ENCODE measurements at regions not wholly inside any gene's neighbourhood (a gene's known extent, or its start where the extent isn't known, plus 50 kb on each side); places are given as distances from the start of the nearest gene placed in this dataset.

DNA sequence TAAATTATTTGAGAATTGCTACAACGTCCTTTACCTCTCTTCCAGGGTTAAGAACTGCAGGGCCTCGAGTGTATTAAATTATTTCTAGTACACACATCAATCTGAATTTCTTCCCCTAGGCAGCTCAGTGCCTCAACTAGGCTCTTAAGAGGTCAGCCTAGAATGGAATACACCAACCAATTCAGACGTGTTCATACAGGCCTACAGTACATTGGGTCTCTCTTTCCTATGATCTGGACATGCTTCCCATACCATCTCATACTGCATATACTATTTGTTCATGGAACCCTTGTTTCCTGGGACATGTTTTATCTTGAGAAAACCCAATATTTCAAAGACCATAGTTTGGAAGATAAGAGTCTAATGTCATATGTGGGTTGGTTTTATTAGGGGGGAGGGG lies 434.1 kb upstream of the WWC1 start:
- TF ChIP-seq, protein P1, sequence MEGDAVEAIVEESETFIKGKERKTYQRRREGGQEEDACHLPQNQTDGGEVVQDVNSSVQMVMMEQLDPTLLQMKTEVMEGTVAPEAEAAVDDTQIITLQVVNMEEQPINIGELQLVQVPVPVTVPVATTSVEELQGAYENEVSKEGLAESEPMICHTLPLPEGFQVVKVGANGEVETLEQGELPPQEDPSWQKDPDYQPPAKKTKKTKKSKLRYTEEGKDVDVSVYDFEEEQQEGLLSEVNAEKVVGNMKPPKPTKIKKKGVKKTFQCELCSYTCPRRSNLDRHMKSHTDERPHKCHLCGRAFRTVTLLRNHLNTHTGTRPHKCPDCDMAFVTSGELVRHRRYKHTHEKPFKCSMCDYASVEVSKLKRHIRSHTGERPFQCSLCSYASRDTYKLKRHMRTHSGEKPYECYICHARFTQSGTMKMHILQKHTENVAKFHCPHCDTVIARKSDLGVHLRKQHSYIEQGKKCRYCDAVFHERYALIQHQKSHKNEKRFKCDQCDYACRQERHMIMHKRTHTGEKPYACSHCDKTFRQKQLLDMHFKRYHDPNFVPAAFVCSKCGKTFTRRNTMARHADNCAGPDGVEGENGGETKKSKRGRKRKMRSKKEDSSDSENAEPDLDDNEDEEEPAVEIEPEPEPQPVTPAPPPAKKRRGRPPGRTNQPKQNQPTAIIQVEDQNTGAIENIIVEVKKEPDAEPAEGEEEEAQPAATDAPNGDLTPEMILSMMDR (IDR thresholded peaks at IDR 0.05 in 4 of 5, conservative IDR thresholded peaks at IDR 0.05 in 1 of 5): no peak
- no peak for TF ChIP-seq POLR2A (IDR thresholded peaks at IDR 0.05)

All from gastrocnemius medialis (tissue), 4 donors.